ENCODE measurements at regions not wholly inside any gene's neighbourhood (a gene's known extent, or its start where the extent isn't known, plus 50 kb on each side); places are given as distances from the start of the nearest gene placed in this dataset.

- Histone ChIP-seq H2AFZ (ENCODE audit: low read length) (no peak overlapping the region), H3K4me3 (ENCODE audit: extremely low read depth in 1 of 4, insufficient read depth in 2 of 4, low read depth in 3 of 4, low read length in 4 of 4) (no peak overlapping the region)
Observed at GRCh38 chr6:90714319-90714718, 127.4 kb upstream of the MAP3K7 start.

More at GRCh38 chr6:90714319-90714718, 127.4 kb upstream of the MAP3K7 start:
- no peak overlapping the region for H2BK15ac ChIP-seq (ENCODE audit: low read length)
- TF ChIP-seq SP2 (IDR thresholded peaks at IDR 0.05; ENCODE audit: low read length) (no peak), CHD1 (IDR thresholded peaks at IDR 0.05; ENCODE audit: low read depth, low read length) (no peak), BRCA1 (IDR thresholded peaks at IDR 0.05; ENCODE audit: low read depth, low read length) (no peak), BCL11A (IDR thresholded peaks at IDR 0.05; ENCODE audit: low read depth in 2 of 2, low read length in 2 of 2) (no peak)
- H2BK5ac ChIP-seq (ENCODE audit: low read depth, low read length): no peak overlapping the region
- H3K9ac ChIP-seq (replicated peaks in 1 of 4; ENCODE audit: extremely low read depth in 1 of 4, low read depth in 3 of 4, low read length in 3 of 4): no peak overlapping the region
- H3K56ac ChIP-seq (replicated peaks; ENCODE audit: insufficient read length, low read depth, low read length): no peak overlapping the region
- no peaks in the 10 kb centered on the region for H3K9me3 ChIP-seq (ENCODE audit: insufficient read depth in 2 of 2, low read depth in 1 of 2, low read length in 1 of 2)
- no peaks in the 10 kb centered on the region for H3K79me2 ChIP-seq (ENCODE audit: control insufficient read depth in 1 of 2, insufficient read depth in 2 of 2, low read length in 2 of 2)
- no peak overlapping the region for H3K14ac ChIP-seq (ENCODE audit: insufficient read length)
- no peak for FAIRE-seq
- no peak for DNase-seq (ENCODE audit: low read depth in 1 of 2, low spot score in 2 of 2)
- no peak overlapping the region for H2BK20ac ChIP-seq (ENCODE audit: low read length)
- no peak overlapping the region for H2BK12ac ChIP-seq (ENCODE audit: low read depth, low read length)
- no peak overlapping the region for H4K5ac ChIP-seq (ENCODE audit: insufficient read length, low read depth, low read length)
- no peak overlapping the region for H3K18ac ChIP-seq (ENCODE audit: extremely low read depth, low read length)
- H3K4me2 ChIP-seq (ENCODE audit: insufficient read depth in 1 of 2, low read depth in 2 of 2, low read length in 2 of 2): no peak overlapping the region
- no peak overlapping the region for H3K27ac ChIP-seq (ENCODE audit: low read depth, low read length)
- H3K79me1 ChIP-seq (ENCODE audit: low read depth, low read length): no peaks in the 10 kb centered on the region
- H3K23ac ChIP-seq (ENCODE audit: insufficient read length): no peak overlapping the region
- H4K8ac ChIP-seq (ENCODE audit: extremely low read depth, insufficient read depth, low read length): no peak overlapping the region
- no peaks in the 10 kb centered on the region for H3K36me3 ChIP-seq (ENCODE audit: control insufficient read depth in 2 of 4, insufficient read depth in 4 of 4, low read length in 3 of 4)
- ChIA-PET CTCF (ENCODE audit: partially characterized antibody) (interaction anchor here (0.7 kb wide), 1 partner anchor 12 kb away, joined by 3 read pairs; no protein-coding TSS in a partner anchor), POLR2A (ENCODE audit: partially characterized antibody) (no interaction called here)
- H4K91ac ChIP-seq (replicated peaks; ENCODE audit: insufficient read length, low read length): no peak overlapping the region
- no peak overlapping the region for H3K4ac ChIP-seq (replicated peaks; ENCODE audit: insufficient read length, low read depth, low read length)
- no peaks in the 10 kb centered on the region for H3K4me1 ChIP-seq (replicated peaks in 1 of 4; ENCODE audit: control insufficient read depth in 3 of 4, insufficient read depth in 4 of 4, low read length in 3 of 4)
- no peaks in the 10 kb centered on the region for H3K23me2 ChIP-seq (ENCODE audit: low read depth, low read length)
- H2BK120ac ChIP-seq (replicated peaks; ENCODE audit: low read depth, low read length): no peak overlapping the region
- H3K27me3 ChIP-seq (replicated peaks in 1 of 4; ENCODE audit: control insufficient read depth in 3 of 4, extremely low read depth in 1 of 4, insufficient read depth in 3 of 4, low read length in 3 of 4): no peaks in the 10 kb centered on the region
- H4K20me1 ChIP-seq (replicated peaks in 1 of 2; ENCODE audit: control insufficient read depth in 1 of 2, insufficient read depth in 2 of 2, low read length in 2 of 2): no peaks in the 10 kb centered on the region
- H2AK5ac ChIP-seq (ENCODE audit: low read depth, low read length): no peak overlapping the region

Data from H1 (cell line).